CD14-positive monocyte (primary cell): ENCODE measurements at regions not wholly inside any gene's neighbourhood (a gene's known extent, or its start where the extent isn't known, plus 50 kb on each side); places are given as distances from the start of the nearest gene placed in this dataset.

Source experiments
- DNase-seq, 3 donors: peaks; one replicate each; pipeline ENCODE4 v3.0.0-alpha.2; 2011 to 2022
- H2AFZ ChIP-seq: 2 replicates; pipeline ENCODE4 v1.6.0; 2012; ENCODE audit warnings: mild to moderate bottlenecking, low read depth, low read length, inconsistent platforms; ENCODE audit not compliant: insufficient read depth, poor library complexity, severe bottlenecking
- H3K27ac ChIP-seq, 2 donors: 1 replicate in 1 of 2; 2 replicates in 1 of 2; pipeline ENCODE4 v1.5.1; 2012 to 2013; ENCODE audit warnings: low read length in 2 of 2, control low read depth in 1 of 2, inconsistent platforms in 1 of 2, low read depth in 1 of 2, mild to moderate bottlenecking in 1 of 2
- H3K27me3 ChIP-seq, 2 donors: one replicate each; pipeline versions ENCODE4 v1.6.0 to v1.6.1; 2011 to 2013; ENCODE audit warnings: low read length in 2 of 2; ENCODE audit not compliant: control insufficient read depth in 2 of 2, insufficient read depth in 2 of 2
- H3K36me3 ChIP-seq, 2 donors: replicated peaks in 1 of 2; 1 replicate in 1 of 2; 2 replicates in 1 of 2; pipeline versions ENCODE4 v1.5.1 to v1.6.1; 2012 to 2013; ENCODE audit warnings: low read length in 2 of 2, control low read depth in 1 of 2, inconsistent platforms in 1 of 2, mild to moderate bottlenecking in 1 of 2; ENCODE audit not compliant: insufficient read depth in 2 of 2, control insufficient read depth in 1 of 2
- H3K4me1 ChIP-seq, 2 donors: 1 replicate in 1 of 2; 2 replicates in 1 of 2; pipeline versions ENCODE4 v1.5.1 to v1.6.1; 2012 to 2013; ENCODE audit warnings: low read length in 2 of 2, control low read depth in 1 of 2, inconsistent platforms in 1 of 2, mild to moderate bottlenecking in 1 of 2, moderate library complexity in 1 of 2; ENCODE audit not compliant: insufficient read depth in 2 of 2, control insufficient read depth in 1 of 2
- H3K4me2 ChIP-seq: replicated peaks from 2 replicates; pipeline ENCODE3; 2012; ENCODE audit warnings: low read length, moderate library complexity, mild to moderate bottlenecking; ENCODE audit not compliant: poor library complexity, severe bottlenecking; ENCODE audit errors: extremely low read depth
- H3K4me3 ChIP-seq, 3 experiments: fragments of 200-600 bp in 1 of 3; sonication (generic) in 1 of 3; replicated peaks in 1 of 3; 1 replicate in 2 of 3; 2 replicates in 1 of 3; pipeline ENCODE4 v1.5.1; 2011 to 2013; ENCODE audit warnings: low read length in 3 of 3, mild to moderate bottlenecking in 3 of 3, control low read depth in 2 of 3, low read depth in 2 of 3, inconsistent platforms in 1 of 3, moderate library complexity in 1 of 3
- H3K79me2 ChIP-seq: 2 replicates; pipeline ENCODE4 v1.6.0; 2012; ENCODE audit warnings: mild to moderate bottlenecking, control low read depth, inconsistent platforms, low read length, moderate library complexity; ENCODE audit not compliant: insufficient read depth
- H3K9ac ChIP-seq: 2 replicates; pipeline ENCODE4 v1.6.0; 2017; ENCODE audit warnings: low read length, mild to moderate bottlenecking; ENCODE audit not compliant: insufficient read depth, poor library complexity, severe bottlenecking
- H3K9me3 ChIP-seq, 2 donors: replicated peaks in 1 of 2; 1 replicate in 1 of 2; 2 replicates in 1 of 2; pipeline versions ENCODE4 v1.5.1 to v1.6.1; 2012 to 2013; ENCODE audit warnings: low read length in 2 of 2, control low read depth in 1 of 2; ENCODE audit not compliant: control insufficient read depth in 1 of 2, insufficient read depth in 1 of 2
- H4K20me1 ChIP-seq: 2 replicates; pipeline ENCODE4 v1.6.0; 2012; ENCODE audit warnings: mild to moderate bottlenecking, low read length, control low read depth, moderate library complexity; ENCODE audit not compliant: insufficient read depth
- H3K27ac Mint-ChIP-seq, 7 donors: one replicate each; pipeline ENCODE4 v1.8.0; 2020; ENCODE audit warnings: mild to moderate bottlenecking in 7 of 7, mixed read lengths in 7 of 7, moderate library complexity in 6 of 7, inconsistent platforms in 2 of 7
- H3K27me3 Mint-ChIP-seq, 3 donors: one replicate each; pipeline ENCODE4 v1.8.0; 2021 to 2022; ENCODE audit warnings: low read depth in 3 of 3, mild to moderate bottlenecking in 3 of 3, mixed read lengths in 3 of 3, moderate library complexity in 3 of 3, inconsistent platforms in 1 of 3
- H3K36me3 Mint-ChIP-seq, 2 donors: one replicate each; pipeline ENCODE4 v1.8.0; 2020; ENCODE audit warnings: mixed read lengths in 2 of 2, inconsistent platforms in 1 of 2, mild to moderate bottlenecking in 1 of 2
- H3K4me1 Mint-ChIP-seq: one replicate; pipeline ENCODE4 v1.8.0; 2020; ENCODE audit warnings: mild to moderate bottlenecking, mixed read lengths
- H3K4me3 Mint-ChIP-seq, 2 donors: one replicate each; pipeline ENCODE4 v1.8.0; 2020; ENCODE audit warnings: mild to moderate bottlenecking in 2 of 2, mixed read lengths in 2 of 2, moderate library complexity in 1 of 2
- H3K9me3 Mint-ChIP-seq, 7 donors: one replicate each; pipeline ENCODE4 v1.8.0; 2020 to 2022; ENCODE audit warnings: mixed read lengths in 7 of 7, mild to moderate bottlenecking in 6 of 7, moderate library complexity in 6 of 7, inconsistent platforms in 2 of 7
- WGBS: methylation state at CpG from one replicate; pipeline ENCODE4 v1.1.5; 2013; ENCODE audit warnings: missing lambda C conversion rate; ENCODE audit not compliant: insufficient coverage; 5-methylcytosine and 5-hydroxymethylcytosine counted together
- intact Hi-C, 2 donors: fragments of 100-400 bp; cut with micrococcal nuclease; formaldehyde crosslinking; loops; one replicate each; pipeline versions ENCODE4 v1.15.0 to v1.15.1; 2023
- TF ChIP-seq, protein P1 (sequence below): fragments of 200-600 bp; IDR thresholded peaks from one replicate; pipeline ENCODE4 v1.8.0; 2022; ENCODE audit warnings: antibody characterized with exemption, mild to moderate bottlenecking

DNA sequence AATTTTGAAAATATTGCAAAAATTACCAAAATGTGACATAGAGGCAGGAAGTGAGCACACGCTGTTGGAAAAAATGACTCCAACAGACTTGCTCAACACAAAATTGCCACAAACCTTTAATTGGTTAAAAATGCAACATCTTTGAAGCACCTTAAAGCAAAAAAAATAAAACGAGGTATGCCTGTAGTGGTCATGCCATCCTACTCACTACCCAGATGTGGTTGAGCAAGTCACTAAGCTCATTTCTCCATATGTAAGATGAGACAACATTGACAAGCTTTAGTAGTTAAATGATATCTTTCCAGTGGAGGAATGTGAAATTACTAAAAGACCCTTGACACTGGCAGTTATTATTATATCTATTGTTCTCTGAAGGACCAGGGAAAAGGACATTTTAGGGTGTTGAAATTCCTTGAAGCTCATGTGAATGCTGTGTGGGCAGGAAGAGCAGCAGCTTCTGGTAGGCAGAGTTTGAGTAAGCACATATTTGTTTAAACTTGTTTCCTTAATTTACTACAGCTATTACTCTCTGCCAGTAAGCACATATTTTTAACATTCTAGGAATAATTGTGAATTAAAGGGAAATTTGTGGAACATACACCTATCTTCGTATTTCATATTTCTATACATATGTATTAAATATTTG, 131.6 kb upstream of the P2RY1 start:
- H3K4me1 ChIP-seq, result no peaks in the 10 kb centered on the region
- no peak for DNase-seq
- TF ChIP-seq, protein P1, sequence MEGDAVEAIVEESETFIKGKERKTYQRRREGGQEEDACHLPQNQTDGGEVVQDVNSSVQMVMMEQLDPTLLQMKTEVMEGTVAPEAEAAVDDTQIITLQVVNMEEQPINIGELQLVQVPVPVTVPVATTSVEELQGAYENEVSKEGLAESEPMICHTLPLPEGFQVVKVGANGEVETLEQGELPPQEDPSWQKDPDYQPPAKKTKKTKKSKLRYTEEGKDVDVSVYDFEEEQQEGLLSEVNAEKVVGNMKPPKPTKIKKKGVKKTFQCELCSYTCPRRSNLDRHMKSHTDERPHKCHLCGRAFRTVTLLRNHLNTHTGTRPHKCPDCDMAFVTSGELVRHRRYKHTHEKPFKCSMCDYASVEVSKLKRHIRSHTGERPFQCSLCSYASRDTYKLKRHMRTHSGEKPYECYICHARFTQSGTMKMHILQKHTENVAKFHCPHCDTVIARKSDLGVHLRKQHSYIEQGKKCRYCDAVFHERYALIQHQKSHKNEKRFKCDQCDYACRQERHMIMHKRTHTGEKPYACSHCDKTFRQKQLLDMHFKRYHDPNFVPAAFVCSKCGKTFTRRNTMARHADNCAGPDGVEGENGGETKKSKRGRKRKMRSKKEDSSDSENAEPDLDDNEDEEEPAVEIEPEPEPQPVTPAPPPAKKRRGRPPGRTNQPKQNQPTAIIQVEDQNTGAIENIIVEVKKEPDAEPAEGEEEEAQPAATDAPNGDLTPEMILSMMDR, result no peak
- H3K9me3 ChIP-seq, result no peaks in the 10 kb centered on the region
- Mint-ChIP-seq H3K27ac (no peak overlapping the region), H3K9me3 (peaks cover 0 to 8% (median 2%) of the 10 kb centered on the region in 7 donors), H3K36me3 (no peaks in the 10 kb centered on the region), H3K4me1 (peaks cover 4% of the 10 kb centered on the region), H3K4me3 (no peak overlapping the region), H3K27me3 (peaks cover 0 to 1% (median 0%) of the 10 kb centered on the region in 3 donors)
- H3K79me2 ChIP-seq, result no peaks in the 10 kb centered on the region
- no peaks in the 10 kb centered on the region for H3K36me3 ChIP-seq
- intact Hi-C loops, result no loop called here
- no peak overlapping the region for H3K27ac ChIP-seq
- no peak overlapping the region for H3K4me3 ChIP-seq
- no peaks in the 10 kb centered on the region for H3K27me3 ChIP-seq
- H2AFZ ChIP-seq, result no peak overlapping the region
- no peaks in the 10 kb centered on the region for H4K20me1 ChIP-seq
- H3K9ac ChIP-seq, result no peak overlapping the region
- no peak overlapping the region for H3K4me2 ChIP-seq
- WGBS, result no CpG with 5 or more reads among the region's 3 CpGs

- intact Hi-C loops, result no loop called here
- Mint-ChIP-seq H3K27me3 (peaks cover 0 to 1% (median 0%) of the 10 kb centered on the region in 3 donors), H3K4me1 (peaks cover 4% of the 10 kb centered on the region), H3K4me3 (no peak overlapping the region), H3K9me3 (peaks cover 0 to 3% (median 0%) of the 10 kb centered on the region in 7 donors), H3K27ac (no peak overlapping the region), H3K36me3 (no peaks in the 10 kb centered on the region)
- Histone ChIP-seq H2AFZ (peak overlapping the region; percentile 78), H3K27ac (no peak overlapping the region), H4K20me1 (no peaks in the 10 kb centered on the region), H3K4me2 (peak overlapping the region; percentile 63), H3K9me3 (no peaks in the 10 kb centered on the region), H3K36me3 (no peaks in the 10 kb centered on the region), H3K4me3 (peak overlapping the region in 2 of 3 experiments; percentile 23 to 57), H3K79me2 (no peaks in the 10 kb centered on the region), H3K4me1 (no peaks in the 10 kb centered on the region), H3K9ac (no peak overlapping the region), H3K27me3 (no peaks in the 10 kb centered on the region)
- no peak for DNase-seq
- TF ChIP-seq, protein P1, result no peak
- no CpG with 5 or more reads among the region's 4 CpGs for WGBS
Observed at GRCh38 chr3:152706991-152707713, 127.8 kb upstream of the P2RY1 start.
